ENCODE measurements at regions not wholly inside any gene's neighbourhood (a gene's known extent, or its start where the extent isn't known, plus 50 kb on each side); places are given as distances from the start of the nearest gene placed in this dataset.
"Not testable (repeated sequence)": the region's sequence is repeated elsewhere in the genome, so short reads cannot be mapped to it uniquely, and the experiment has no call there.

DNA sequence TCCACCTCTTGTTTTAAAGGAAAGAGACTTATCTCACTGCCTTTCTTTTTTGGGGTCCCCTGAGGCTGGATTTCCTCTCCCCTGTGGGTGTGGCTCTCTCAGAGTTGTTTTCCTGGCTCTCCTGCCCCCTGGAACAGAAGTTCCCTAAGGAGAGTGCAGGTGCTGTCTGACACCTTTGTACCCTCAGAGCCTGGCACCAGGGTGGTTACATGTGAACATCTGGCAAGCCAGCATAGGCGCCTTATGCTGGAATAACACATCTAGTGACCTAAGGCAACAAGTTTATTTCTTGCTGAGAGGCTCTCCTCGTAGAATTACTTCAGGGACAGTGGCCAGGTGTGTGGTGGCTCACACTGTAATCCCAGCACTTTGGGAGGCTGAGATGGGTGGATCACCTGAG is 172.9 kb upstream of the PTCH1 start:
- Histone ChIP-seq H3K27me3 (ENCODE audit: low read length) (no peaks in the 10 kb centered on the region), H3K4me3 (ENCODE audit: insufficient read depth, low read length, poor library complexity, severe bottlenecking) (no peak overlapping the region), H3K9me3 (ENCODE audit: insufficient read depth, low read length) (no peaks in the 10 kb centered on the region), H3K79me2 (ENCODE audit: insufficient read depth, low read length) (no peaks in the 10 kb centered on the region), H3K9me2 (replicated peaks; ENCODE audit: insufficient read depth, low read length) (no peaks in the 10 kb centered on the region), H4K20me1 (ENCODE audit: low read depth, low read length) (no peaks in the 10 kb centered on the region), H3F3A (ENCODE audit: insufficient read depth) (no peaks in the 10 kb centered on the region), H3K9ac (ENCODE audit: low read length) (no peak overlapping the region), H3K4me2 (ENCODE audit: low read depth, low read length, poor library complexity, severe bottlenecking) (no peak overlapping the region), H3K36me3 (ENCODE audit: low read length) (no peaks in the 10 kb centered on the region), H2AFZ (ENCODE audit: low read depth, low read length, severe bottlenecking) (no peak overlapping the region), H3K27ac (ENCODE audit: low read depth, low read length) (no peak overlapping the region)
- TF ChIP-seq, protein P1, sequence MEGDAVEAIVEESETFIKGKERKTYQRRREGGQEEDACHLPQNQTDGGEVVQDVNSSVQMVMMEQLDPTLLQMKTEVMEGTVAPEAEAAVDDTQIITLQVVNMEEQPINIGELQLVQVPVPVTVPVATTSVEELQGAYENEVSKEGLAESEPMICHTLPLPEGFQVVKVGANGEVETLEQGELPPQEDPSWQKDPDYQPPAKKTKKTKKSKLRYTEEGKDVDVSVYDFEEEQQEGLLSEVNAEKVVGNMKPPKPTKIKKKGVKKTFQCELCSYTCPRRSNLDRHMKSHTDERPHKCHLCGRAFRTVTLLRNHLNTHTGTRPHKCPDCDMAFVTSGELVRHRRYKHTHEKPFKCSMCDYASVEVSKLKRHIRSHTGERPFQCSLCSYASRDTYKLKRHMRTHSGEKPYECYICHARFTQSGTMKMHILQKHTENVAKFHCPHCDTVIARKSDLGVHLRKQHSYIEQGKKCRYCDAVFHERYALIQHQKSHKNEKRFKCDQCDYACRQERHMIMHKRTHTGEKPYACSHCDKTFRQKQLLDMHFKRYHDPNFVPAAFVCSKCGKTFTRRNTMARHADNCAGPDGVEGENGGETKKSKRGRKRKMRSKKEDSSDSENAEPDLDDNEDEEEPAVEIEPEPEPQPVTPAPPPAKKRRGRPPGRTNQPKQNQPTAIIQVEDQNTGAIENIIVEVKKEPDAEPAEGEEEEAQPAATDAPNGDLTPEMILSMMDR (IDR thresholded peaks at IDR 0.05; ENCODE audit: insufficient read depth, low read length, poor library complexity, severe bottlenecking), result no peak
- no peak for TF ChIP-seq EZH2phosphoT487 (conservative IDR thresholded peaks at IDR 0.05; ENCODE audit: low read length)

DNA sequence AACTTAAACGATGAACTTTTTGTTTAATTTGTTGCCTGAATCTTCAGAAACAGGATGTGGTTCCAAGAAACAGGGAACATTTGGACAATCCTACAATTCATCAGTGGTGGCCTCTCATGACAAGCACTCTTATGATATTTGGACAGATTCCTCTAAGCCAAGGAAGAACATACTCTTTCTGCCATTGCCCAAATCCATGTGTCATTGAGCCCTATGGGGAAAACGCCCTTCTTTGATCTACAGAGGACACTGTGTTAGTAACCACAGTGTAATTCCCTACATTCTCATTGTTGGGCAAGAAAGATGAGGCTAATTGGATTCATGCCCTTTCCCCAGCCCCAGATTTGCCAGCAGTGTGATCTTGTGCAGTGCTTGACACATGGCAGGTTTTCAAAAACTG is 167.7 kb upstream of the PTCH1 start:
- H3K79me2 ChIP-seq (ENCODE audit: insufficient read depth, low read length), result no peaks in the 10 kb centered on the region
- H3K9ac ChIP-seq (ENCODE audit: low read length), result no peak overlapping the region
- H3K27me3 ChIP-seq (ENCODE audit: low read length), result no peaks in the 10 kb centered on the region
- no peak for TF ChIP-seq EZH2phosphoT487 (conservative IDR thresholded peaks at IDR 0.05; ENCODE audit: low read length)
- TF ChIP-seq, protein P1 (IDR thresholded peaks at IDR 0.05; ENCODE audit: insufficient read depth, low read length, poor library complexity, severe bottlenecking), result no peak
- H4K20me1 ChIP-seq (ENCODE audit: low read depth, low read length), result no peaks in the 10 kb centered on the region
- no peaks in the 10 kb centered on the region for H3K36me3 ChIP-seq (ENCODE audit: low read length)
- H3K9me2 ChIP-seq (replicated peaks; ENCODE audit: insufficient read depth, low read length), result no peaks in the 10 kb centered on the region
- no peak overlapping the region for H3K4me2 ChIP-seq (ENCODE audit: low read depth, low read length, poor library complexity, severe bottlenecking)
- no peaks in the 10 kb centered on the region for H3F3A ChIP-seq (ENCODE audit: insufficient read depth)
- no peaks in the 10 kb centered on the region for H3K9me3 ChIP-seq (ENCODE audit: insufficient read depth, low read length)
- H3K4me3 ChIP-seq (ENCODE audit: insufficient read depth, low read length, poor library complexity, severe bottlenecking), result no peak overlapping the region
- H2AFZ ChIP-seq (ENCODE audit: low read depth, low read length, severe bottlenecking), result no peak overlapping the region
- H3K27ac ChIP-seq (ENCODE audit: low read depth, low read length), result no peak overlapping the region

- H4K20me1 ChIP-seq (ENCODE audit: low read depth, low read length); H3K79me2 ChIP-seq (ENCODE audit: insufficient read depth, low read length); H3K36me3 ChIP-seq (ENCODE audit: low read length); H3K27ac ChIP-seq (ENCODE audit: low read depth, low read length); H2AFZ ChIP-seq (ENCODE audit: low read depth, low read length, severe bottlenecking); H3F3A ChIP-seq (ENCODE audit: insufficient read depth); H3K9me3 ChIP-seq (ENCODE audit: insufficient read depth, low read length); H3K9ac ChIP-seq (ENCODE audit: low read length); H3K4me2 ChIP-seq (ENCODE audit: low read depth, low read length, poor library complexity, severe bottlenecking); H3K4me3 ChIP-seq (ENCODE audit: insufficient read depth, low read length, poor library complexity, severe bottlenecking); H3K9me2 ChIP-seq (replicated peaks; ENCODE audit: insufficient read depth, low read length); H3K27me3 ChIP-seq (ENCODE audit: low read length): not testable (repeated sequence)
These were observed 163.5 kb upstream of the PTCH1 start for GRCh38 chr9:95680306-95680705.

- Histone ChIP-seq H3K4me2 (ENCODE audit: low read depth, low read length, poor library complexity, severe bottlenecking) (no peak overlapping the region), H3K27me3 (ENCODE audit: low read length) (no peaks in the 10 kb centered on the region), H3K79me2 (ENCODE audit: insufficient read depth, low read length) (no peaks in the 10 kb centered on the region), H3K27ac (ENCODE audit: low read depth, low read length) (no peak overlapping the region), H2AFZ (ENCODE audit: low read depth, low read length, severe bottlenecking) (no peak overlapping the region), H4K20me1 (ENCODE audit: low read depth, low read length) (no peaks in the 10 kb centered on the region), H3K4me3 (ENCODE audit: insufficient read depth, low read length, poor library complexity, severe bottlenecking) (no peak overlapping the region), H3K9me2 (replicated peaks; ENCODE audit: insufficient read depth, low read length) (no peaks in the 10 kb centered on the region), H3F3A (ENCODE audit: insufficient read depth) (no peaks in the 10 kb centered on the region), H3K9ac (ENCODE audit: low read length) (no peak overlapping the region), H3K9me3 (ENCODE audit: insufficient read depth, low read length) (no peaks in the 10 kb centered on the region), H3K36me3 (ENCODE audit: low read length) (no peaks in the 10 kb centered on the region)
- TF ChIP-seq EZH2phosphoT487 (conservative IDR thresholded peaks at IDR 0.05; ENCODE audit: low read length), result no peak
- TF ChIP-seq, protein P1 (IDR thresholded peaks at IDR 0.05; ENCODE audit: insufficient read depth, low read length, poor library complexity, severe bottlenecking), result no peak
These were observed 163.1 kb upstream of the PTCH1 start for GRCh38 chr9:95679874-95680273.

Data from SU-DHL-6 (cell line).